ENCODE measurements at regions not wholly inside any gene's neighbourhood (a gene's known extent, or its start where the extent isn't known, plus 50 kb on each side); places are given as distances from the start of the nearest gene placed in this dataset.

DNA sequence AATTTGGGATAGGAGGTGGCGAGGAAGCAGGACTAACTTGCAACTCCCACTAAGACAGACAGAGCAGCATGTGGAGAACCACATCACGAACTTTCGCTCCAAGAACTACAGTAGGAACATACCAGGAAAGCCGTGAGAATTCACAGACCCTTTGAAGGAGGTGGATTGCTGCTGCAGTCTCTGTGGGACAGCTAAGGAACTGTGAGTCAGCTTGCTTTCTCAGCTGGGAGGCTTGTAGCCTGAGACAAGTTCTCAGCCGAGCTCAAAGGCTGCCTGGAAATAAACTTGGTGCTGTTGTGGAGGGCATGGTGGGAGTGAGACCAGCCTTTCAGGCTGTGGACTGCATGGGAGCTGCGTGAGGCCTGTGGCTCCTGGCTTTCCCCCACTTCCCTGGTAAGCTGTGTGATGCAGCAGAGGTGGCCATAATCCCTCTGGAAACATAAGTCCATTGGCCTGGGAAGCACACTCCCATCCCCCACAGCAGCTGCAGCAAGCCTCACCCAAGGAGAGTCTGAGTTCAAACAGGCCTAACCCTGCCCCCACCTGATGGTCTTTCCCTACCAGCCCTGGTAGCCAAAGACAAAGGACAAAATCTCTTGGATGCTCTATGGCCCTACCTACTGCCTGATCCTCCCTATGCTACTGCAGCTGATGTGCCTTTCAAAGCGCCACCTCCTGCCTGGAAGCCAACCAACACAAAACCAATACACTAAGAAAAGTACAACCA, 441.1 kb upstream of the HTR2A start:
- DNase-seq (ENCODE audit: low spot score), result no peak

DNA sequence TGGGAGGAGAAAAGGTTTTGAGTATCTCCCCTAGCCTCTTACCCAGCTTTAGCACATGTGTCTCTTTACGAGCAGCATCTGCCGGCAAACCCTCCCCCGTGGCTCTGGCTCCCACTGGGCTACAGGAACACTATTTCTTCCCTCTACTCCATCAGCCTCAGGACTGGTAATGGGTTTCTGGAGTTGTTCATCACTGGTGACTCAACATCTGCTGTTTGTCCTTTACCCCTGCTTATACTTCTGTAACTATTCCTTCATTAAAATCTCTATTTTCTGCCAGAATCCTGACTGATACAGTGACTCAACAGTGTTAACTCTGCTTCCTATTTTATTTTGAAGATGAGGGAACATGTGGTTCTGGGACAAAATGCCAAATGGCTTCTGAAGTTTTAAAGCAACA, 437.3 kb upstream of the HTR2A start:
- no peak for DNase-seq (ENCODE audit: low spot score)

- no peak for DNase-seq (ENCODE audit: low spot score)
Measured at GRCh38 chr13:47332149-47332548, 435.3 kb upstream of the HTR2A start.

DNA sequence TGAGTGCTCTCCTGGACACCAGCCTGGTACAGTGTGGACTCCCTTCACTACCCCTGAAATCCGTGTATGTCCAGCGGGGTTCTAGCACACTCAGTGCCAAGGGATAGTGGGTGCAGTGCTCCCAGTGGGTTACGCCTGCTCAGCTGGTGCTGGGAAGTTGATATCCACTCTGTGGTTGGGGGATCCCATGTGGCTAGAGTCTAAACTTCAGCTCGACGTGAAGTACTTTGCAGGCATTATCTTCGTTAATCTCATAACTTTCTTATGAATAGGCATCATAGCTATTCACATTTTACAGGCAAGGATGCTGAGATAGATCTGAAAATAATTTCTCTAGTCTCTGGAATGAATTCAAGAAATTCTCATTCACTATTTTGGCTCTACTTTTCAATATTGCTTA, 433.2 kb upstream of the HTR2A start:
- DNase-seq (ENCODE audit: low spot score), result no peak

DNA sequence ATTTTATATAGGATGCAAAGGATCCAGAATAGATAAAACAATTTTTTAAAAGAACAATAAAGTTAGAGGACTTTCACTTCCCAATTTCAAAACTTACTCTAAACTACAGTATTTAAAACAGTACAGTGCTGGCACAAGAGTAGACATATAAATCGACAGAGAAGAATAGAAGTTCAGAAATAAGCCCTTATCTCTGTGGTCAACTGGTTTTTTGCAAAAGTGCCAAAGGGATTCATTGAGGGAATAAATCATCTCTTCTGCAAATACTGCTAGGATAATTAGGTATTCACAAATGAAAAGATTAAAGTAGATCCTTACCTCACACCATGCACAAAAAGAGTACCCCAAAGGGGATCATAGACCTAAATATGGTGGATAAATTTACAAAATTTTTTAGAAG, 431.0 kb upstream of the HTR2A start:
- DNase-seq (ENCODE audit: low spot score), result no peak

DNA sequence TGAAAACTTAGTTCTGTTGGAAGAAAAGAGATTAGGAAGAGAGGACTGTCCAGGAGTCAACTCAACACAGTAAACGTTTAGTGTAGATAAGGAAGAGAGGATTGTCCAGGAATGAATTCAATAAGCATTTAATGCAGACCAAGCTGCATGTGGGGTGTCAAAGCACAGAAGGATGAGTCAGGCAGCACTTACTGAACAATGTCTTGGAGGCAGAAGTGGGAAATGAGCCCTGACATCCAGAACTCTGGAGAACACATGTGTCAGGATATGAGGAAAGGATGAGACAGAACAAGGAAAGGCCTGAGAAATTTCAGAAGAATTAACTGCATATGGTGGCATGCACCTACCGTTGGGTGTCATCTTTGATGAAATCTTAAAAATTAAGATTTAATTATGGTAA, 429.2 kb upstream of the HTR2A start:
- DNase-seq (ENCODE audit: low spot score), result no peak

DNA sequence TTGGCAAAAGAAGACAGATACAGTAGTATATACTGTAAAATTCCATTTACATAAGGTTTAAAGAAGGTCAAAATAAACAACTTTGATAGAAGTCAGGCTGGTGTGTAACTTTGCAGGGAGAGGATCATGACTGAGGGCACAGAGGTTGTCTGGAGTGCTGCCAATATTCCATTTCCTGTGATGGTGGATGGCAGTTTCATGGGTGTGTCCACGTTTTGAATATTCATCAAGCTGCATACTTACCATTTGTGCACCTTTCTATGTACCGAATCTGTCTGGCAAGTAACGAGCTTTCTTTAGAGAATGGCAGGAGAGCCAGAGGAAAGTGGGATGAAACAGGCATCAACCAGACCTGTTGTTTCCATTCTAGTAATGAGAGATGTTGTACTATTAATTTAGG, 420.5 kb upstream of the HTR2A start:
- no peak for DNase-seq (ENCODE audit: low spot score)

- DNase-seq (ENCODE audit: low spot score), result no peak
Measured at GRCh38 chr13:47310401-47310800, 413.5 kb upstream of the HTR2A start.

- no peak for DNase-seq (ENCODE audit: low spot score)
Measured at GRCh38 chr13:47306991-47307390, 410.1 kb upstream of the HTR2A start.

DNA sequence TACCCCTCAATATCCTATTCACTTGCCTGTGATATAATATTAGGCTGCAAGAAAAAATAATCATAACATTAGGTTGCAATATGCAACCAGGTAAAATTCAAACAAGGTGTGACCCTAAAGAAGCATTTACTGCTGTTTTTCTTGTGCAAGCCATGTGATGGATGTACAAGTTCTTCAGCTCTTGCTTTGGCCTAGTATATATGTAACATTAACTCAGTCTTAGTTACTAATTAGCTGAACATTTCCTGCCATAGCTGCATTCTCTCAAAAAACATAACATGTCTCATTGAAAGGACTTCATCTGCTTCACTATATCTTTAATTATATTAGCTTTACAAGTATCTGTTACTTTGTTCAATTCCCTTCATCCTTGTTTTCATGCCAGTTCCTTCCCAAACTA, 406.8 kb upstream of the HTR2A start:
- no peak for DNase-seq (ENCODE audit: low spot score)

DNA sequence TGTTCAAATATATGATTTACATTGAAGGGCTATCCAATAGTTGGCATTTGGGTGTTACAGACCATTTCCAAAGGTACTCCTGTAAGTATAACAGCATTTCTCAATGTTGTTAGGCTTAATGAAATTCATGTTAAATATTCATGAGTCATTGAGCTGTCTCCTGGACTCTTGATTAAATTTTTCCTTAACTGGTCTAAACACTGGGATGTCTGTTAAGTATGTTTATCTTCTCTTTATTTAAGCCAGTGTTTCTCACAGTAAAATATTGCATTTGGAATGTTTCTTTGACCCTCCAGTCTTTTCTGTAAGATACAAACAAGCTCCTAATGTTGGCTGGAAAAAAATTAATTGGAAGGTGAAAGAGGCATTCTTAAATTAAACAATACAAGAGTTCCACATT, 402.5 kb upstream of the HTR2A start:
- DNase-seq (ENCODE audit: low spot score), result no peak

DNA sequence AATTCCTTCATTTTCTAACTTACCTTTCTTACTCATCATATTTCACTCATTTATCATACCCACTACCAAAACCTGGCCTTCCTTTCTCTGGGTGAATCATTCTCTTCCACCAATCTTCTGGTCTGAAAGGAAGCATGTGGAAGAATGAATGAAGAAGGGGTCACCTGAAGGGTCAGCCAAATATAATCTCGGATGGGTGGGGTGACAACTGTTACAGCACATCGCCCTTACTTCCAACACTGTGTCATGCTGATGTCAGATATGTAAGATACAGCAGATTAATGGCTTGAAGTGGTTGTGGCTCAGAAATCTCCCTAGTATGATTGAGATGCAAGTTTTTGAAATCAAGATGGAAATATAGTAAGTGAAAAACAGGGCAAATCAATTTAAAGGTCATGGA, 401.7 kb upstream of the HTR2A start:
- no peak for DNase-seq (ENCODE audit: low spot score)

DNA sequence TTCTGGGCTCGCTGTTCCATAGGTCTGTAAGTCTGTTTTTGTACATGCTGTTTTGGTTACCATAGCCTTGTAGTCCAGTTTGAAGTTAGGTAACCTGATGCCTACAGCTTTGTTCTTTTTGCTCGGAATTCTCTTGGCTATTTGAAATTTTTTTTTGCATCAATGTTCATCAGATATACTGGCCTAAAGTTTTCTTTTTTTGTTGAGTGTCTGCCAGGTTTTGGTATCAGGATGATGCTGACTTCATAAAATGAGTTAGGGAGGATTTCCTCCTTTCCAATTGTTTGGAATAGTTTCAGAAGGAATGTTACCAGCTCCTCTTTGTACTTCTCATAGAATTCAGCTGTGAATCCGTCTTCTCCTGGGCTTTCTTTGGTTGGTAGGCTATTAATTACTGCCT, 397.8 kb upstream of the HTR2A start:
- no peak for DNase-seq (ENCODE audit: low spot score)

DNA sequence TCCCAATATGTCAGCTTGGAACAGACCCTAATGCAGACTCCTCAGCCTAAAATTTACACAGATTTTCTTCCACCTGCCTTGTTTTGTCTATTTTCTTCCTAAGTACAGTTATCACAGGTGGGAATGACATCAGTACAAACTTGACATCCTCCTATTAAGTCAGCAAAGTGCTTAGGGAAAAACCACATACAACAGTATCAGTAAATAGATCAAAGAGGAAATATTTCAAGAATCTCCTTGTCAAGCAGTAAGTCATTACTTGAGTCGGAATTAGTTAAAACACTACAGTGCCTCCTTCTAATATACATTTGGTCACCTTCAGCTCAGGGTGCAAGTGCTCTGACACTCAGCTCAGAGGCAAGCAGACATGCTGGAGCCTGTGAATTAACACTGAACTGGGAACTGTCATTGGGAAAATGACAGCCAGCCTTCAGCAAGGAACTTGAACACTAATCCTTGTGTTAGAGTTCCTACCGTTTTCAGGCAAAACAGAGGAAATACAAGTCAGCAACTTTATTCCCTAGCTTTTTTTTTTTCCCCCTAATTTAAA, 394.3 kb upstream of the HTR2A start:
- no peak for DNase-seq (ENCODE audit: low spot score)

DNA sequence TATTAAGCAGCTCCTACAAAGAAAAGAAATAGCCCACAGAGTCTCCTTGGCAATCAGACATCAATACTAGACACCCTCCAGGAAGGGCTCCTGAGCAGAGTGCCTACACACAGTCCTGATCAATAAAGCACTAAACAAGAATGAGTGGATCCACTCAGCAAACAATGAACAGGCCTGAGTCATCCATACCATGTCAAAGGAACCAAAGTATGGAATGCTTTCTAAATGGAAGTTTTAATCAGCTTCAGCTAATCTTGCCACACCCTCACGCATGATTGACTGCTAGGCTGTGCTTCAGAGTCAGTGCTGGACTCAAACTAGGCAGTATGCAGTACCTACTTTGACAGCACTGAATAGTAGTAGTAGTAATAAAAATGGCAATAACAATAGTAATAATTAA, 392.7 kb upstream of the HTR2A start:
- no peak for DNase-seq (ENCODE audit: low spot score)

DNA sequence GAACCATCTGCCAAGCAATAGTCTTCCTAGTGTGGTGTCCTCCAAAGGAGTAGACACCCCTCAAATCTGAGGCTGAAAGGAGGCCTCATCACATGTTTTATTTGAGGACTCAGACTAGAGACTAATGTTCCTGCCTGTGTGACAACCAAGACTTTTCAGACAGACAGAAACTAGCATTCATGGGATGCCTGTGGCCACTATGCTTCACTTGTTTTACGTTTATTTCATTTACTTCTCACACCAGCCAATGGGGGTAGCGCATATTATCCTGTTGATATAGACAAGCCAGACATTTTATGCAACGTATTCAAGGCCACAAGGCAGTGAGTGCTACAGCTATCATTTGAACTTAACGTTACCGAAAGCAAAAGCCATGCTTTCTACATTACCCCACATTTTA, 391.7 kb upstream of the HTR2A start:
- DNase-seq (ENCODE audit: low spot score), result no peak

DNA sequence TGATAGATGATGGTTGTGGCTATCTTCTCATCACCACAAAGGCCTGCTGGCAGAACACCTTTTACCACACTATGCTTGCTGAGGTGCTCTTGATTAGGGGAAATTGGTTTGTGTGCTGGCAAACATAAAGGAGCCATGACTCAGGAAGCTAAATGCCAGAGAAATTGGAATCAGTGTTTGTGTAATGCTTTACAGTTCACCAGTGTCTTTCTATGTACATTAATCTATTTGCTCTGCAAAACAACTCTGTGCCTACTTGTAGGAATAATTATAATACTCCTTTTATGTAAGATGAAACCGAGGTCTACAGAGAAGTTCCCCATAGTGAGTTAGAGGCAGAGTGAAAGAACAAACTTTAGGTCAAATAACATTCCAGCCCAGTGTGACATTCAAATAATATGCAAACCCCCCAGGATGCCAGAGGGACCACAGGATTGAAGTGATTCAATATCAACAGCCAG, 390.5 kb upstream of the HTR2A start:
- DNase-seq (ENCODE audit: low spot score), result no peak

- DNase-seq (ENCODE audit: low spot score), result no peak
Measured at GRCh38 chr13:47281991-47282390, 385.1 kb upstream of the HTR2A start.

DNA sequence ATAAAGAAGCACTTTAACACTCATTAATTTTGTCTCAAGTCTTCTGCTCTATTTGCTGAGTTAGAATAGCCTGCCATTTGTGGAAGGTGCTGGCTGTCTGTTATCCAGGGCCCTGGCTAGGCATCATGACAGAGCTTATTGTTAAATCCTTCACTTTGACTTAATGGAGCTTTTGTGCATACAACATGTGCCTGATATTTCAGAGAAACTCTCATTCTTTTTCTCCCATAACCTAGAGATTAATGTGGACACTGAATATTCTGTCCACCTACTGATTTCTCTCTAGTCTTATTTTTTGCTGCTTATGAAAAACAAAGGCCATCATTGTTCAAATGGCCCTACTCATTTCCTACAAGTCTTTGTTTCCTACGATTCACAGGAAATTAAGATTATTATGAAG, 383.1 kb upstream of the HTR2A start:
- DNase-seq (ENCODE audit: low spot score), result no peak

DNA sequence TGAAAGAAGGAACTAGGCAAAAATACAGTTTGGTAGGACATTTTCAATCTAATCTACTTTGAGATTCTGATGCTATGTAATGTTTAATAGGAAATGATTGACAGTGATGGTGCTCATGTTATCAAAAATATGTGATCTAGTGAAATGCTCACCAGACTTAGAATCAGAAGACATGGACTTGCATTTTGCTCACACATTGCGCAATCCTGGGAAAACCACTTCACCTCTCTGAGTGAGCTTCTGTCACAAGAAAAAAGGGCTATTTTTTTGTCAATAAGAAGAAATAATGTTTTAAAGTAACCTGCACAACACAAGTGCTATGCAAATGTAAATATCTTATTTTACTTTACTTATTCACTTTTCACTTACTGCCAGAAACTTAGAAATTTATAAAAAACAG, 380.9 kb upstream of the HTR2A start:
- DNase-seq (ENCODE audit: low spot score), result no peak

- no peak for DNase-seq (ENCODE audit: low spot score)
Measured at GRCh38 chr13:47268270-47268669, 371.4 kb upstream of the HTR2A start.

- DNase-seq (ENCODE audit: low spot score), result no peak
Measured at GRCh38 chr13:47258384-47258783, 361.5 kb upstream of the HTR2A start.

DNA sequence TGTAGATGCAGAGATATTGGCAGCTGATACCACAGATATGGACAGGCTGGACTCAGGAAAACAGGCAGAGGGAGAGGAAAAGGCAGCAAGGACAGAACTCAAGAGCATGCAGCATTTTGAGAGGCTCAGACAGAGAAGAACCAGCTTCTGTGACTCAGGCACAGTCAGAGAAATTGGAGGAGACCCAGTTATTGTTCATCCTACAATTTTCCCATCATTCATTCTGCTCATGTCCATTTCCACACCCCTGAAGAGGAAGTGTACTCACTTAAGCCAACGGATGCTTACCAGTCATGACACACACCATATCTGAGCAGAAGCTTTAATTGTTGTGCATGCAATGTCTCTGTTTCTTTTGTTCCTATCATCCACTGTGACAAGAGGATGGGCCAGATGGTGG, 359.8 kb upstream of the HTR2A start:
- no peak for DNase-seq (ENCODE audit: low spot score)

- DNase-seq (ENCODE audit: low spot score), result no peak
Measured at GRCh38 chr13:47252627-47253026, 355.8 kb upstream of the HTR2A start.

Data from HuH-7 (cell line).